ENCODE measurements at regions not wholly inside any gene's neighbourhood (a gene's known extent, or its start where the extent isn't known, plus 50 kb on each side); places are given as distances from the start of the nearest gene placed in this dataset.

DNA sequence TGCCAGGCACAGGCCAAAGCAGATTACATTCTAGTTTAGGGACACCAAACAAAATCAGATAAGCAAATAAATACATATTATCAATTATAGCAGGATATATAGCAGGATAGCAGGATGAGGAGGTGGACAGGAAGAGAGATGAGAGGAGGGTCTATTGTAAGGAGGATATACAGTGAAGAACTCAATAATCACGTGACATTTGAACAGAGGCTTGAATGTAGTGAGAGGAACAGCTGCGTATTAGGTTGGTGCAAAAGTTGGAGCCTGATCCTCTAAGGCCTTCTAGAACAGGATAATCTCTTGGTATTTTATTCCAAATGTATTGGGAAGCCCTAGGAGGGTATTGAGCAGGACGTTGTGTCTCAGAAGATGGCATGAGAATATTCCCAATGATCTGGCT is 136.7 kb downstream of the CYLD start:
- no peak for DNase-seq

DNA sequence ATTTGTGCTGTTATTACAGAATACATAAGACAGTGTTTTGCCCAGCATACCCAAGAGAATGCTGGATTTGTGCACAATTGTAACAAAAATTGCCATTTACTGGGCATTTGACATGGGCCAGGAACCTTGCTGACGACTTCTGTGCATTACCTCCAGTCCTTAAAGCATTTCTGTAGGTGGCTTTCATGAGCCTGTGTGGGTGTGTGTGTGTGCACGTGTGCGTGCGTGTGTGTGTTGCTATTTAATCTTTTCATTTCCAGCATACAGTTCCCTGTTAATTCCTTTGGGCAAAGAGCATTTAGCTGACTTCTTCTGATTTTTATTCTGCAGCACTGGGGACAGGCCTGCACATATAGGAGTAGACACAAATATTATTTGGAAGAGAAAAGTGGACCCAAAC is 134.4 kb downstream of the CYLD start:
- DNase-seq = no peak

DNA sequence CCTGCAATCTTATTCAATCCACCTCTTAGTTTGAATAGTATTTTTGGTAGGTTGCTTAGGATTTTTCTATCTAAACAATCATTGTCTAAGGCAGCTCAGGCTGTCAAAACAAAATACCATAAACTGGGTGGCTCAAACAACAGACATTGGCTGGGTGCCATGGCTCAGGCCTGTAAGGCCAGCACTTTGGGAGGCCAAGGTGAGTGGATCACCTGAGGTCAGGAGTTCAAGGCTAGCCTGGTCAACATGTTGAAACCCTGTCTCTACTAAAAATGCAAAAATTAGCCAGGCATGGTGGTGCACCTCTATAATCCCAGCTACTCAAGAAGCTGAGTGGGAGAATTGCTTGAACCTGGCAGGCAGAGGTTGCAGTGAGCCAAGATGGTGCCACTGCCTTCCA is 126.7 kb downstream of the CYLD start:
- DNase-seq = no peak

DNA sequence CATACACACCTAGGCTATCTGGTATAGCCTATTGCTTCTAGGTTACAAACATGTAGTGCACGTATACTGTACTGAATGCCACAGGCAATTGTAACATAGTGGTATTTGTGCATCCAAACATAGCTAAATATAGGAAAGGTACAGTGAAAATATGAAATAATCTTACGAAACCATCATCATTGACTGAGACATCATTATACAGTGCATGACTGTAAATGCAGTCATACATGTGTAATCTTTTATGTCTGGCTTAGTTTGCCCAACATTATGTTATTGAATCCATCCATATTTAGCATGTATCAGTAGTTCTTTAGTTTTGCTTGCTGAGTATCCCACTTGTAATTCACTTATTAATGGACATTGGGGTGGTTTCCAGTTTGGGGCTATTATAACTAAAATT is 124.9 kb downstream of the CYLD start:
- DNase-seq = no peak

DNA sequence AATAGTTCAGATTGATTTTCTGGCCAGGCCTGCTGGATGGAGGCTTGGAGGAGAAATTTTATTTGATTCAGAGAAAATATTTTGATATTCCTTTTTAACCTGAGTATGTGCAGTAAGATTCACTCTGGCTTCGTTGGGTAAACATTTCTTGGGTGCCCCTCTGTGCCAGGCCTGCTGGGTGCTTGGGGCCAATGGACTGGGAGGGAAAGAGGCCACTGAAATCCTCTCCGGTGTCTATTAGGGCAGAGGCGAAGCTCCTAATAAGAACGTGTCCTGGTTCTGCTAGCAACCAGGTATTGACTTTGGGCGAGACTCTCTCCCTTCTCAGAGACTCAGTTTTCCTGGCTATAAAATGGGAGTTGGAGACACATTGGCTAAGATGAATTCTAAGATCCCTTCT is 122.5 kb downstream of the CYLD start:
- DNase-seq = no peak

DNA sequence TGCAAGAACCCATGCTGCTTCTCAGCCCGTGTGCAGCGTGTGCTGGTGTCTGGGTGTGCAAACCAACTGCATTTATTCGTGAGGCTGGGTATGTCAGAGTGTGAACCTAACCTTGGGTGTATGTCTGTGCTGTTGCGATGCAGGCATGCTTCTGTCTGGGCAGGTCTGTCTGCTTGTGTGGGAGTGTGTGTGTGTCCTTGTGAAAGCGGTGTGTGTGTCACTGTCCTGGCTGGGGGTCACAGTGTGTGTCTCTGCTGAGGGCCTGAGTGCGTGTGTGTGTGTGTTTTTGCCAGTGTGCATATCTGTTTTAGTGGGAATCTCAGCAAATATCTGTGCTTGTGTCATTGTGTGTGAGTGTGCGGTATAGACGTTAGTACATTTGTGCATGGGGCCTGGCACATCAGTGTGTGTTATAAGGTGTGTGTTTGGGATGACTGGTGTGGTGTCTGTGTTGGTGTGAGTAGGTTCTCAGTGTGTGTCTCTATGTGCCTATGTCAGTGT is 121.8 kb downstream of the CYLD start:
- no peak for DNase-seq

DNA sequence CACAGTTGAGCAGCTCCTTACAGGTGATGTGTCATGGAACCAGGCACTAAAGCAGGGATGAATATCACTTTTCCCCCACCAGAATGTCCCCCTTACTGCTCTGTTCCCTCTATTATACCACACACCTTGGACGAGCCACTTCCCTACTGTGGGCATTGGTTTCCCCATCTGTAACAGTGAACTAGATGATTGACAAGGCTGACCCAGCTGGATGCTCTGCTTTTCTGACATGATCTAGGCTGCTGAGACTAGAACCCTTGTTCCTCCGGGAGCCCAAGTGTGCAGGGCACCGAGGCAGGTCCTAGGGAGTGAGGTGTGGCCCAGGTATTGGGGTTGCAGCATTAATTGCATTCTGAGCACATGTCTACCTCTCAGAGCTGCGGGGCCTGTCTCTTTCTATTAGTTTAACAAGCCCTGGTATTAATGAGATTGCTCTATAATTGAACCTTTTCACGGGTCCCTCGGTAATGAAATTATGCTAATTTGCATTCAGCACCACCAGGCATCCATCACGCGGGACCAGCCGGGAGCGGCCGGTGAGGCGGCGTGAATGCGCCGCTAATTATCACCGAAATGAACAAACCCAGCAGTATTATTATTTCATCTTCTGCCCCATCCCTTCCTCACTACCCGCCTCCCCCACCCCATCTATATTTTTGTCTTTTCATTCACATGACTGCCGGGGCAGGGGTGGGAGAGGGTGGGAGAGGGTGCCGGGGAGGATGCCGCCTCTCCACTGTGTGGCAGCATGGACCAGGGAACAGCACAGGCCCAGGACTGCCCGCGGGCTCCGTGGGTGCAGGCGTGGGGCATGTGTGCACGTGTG is 121.1 kb downstream of the CYLD start:
- no peak for DNase-seq

DNA sequence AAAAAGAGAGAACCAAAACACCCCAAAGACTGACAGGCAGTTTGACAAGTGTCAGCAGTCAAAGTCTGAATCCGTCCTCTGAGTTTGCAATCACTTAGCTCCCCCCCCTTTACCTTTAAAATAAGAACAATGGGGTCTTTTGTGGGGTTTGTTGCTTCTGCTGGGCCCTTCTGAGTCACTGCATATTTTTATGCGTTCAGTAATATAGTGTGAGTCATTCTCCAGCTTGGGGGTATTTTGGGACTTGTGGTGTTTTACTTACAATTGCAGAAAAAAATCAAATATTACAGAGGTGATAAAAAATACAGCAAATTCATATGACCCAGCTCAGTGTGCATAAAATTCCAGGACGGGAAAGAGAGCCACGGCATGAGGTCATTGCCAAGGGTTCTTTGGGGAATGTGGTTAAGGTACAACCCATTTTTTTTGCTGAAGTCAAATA is 120.1 kb downstream of the CYLD start:
- DNase-seq = no peak

DNA sequence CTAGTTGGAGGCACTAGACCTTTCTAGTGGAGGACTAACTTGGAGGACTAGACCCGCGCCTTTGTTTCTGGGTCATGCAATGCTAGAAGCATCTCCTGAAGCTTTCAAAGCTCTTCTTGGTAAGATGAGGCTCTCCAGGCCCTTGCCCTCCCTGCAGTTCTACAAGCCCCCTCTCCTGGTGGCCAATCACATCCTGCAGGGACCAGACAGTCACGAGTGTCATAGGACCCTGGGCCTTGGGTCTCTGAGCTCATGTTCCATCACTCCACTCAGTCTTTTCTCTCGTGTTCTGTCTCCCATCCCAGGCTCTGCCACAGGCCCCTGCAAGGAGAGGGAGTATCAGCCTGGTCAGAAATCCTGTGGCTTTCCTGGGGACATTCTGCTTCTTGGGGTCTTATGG is 119.6 kb downstream of the CYLD start:
- no peak for DNase-seq

DNA sequence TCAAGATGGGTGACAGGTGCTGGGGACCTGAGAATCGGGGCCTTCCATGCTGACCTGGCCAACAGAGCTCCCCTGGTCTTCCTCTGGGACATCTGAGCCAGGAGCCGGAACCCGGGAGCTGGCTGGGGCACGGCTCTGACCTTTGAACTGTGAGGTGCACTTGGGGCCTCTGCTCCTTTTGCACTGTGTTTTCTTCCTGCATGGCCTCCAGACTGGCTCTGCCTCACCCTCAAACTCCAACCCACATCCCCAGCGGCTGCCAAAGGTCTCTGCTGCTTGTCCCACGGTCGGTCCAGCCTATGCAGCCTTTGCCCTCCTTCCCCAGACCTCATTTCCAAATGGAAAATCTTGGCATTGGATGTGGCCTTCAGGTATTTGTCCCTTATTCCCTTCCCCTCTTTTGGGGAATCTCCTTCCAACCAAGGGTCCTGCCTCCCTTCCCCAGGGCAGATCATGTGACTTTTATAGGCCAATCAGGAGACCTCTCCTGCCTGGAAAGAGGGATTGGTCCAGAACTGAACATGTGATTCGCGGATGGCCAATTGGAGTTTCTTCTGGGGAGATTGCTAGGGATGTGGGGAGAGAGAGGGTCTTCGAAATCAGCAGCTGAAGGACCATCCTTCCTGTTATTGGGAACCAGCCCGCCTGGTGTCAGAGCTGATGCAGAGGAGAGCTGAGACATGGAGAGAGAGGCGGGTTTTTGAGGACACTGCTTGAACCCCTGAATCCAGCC is 117.9 kb downstream of the CYLD start:
- DNase-seq = no peak

DNA sequence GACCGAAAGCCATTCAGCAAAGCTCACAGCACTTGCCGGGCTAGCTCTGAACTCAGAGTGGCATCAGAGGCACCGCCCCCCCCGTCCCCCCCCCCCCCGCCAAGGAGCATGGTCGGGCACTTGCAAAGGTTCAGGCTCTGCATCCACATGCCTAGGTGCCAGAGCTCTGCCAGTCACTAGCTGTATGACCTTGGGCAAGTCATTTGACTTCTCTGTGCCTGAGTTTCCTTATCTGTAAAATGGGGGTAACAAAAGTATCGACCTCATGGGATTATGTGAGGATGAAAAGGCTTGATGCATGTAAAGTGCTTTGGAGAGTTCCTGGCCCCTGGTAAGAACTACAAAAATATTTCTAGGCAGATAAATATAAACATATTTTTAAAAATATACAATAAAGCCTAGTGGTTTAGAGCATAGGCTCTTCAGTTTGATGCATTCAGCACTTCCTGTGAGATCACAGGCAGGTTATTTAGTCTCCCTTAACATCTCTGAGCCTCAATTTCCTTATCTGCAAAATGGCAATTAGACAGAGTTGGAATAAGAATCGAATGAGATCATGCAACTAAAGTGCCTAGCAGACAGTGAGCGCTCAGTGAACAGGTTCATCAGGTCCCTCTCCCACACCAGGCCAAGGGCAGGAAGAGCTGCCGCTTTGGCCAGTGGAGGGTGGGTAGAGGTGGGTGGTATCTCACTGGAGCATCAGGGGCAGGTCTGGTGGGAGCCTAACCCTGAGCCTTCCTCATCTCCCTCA is 117.2 kb downstream of the CYLD start:
- DNase-seq = no peak

DNA sequence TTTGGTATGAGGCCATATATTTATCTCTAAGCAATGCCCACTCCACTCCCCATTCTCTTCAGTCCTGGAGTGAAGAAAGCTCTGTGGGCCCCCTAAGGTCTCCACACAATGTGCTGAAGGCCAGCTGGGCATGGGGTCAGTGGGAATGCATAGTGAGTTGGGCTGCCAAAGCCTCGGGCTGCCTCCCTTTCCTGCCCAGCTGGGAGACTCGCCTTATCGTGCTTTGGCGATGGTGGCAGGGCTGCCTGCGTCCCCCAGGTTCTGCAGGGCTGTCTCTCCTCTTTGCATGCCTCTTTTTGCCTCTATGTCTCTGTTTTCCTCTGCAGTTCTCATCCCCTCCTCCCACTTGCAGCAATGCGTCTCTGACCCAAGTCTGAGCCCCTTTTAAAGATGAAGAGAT is 116.5 kb downstream of the CYLD start:
- no peak for DNase-seq

DNA sequence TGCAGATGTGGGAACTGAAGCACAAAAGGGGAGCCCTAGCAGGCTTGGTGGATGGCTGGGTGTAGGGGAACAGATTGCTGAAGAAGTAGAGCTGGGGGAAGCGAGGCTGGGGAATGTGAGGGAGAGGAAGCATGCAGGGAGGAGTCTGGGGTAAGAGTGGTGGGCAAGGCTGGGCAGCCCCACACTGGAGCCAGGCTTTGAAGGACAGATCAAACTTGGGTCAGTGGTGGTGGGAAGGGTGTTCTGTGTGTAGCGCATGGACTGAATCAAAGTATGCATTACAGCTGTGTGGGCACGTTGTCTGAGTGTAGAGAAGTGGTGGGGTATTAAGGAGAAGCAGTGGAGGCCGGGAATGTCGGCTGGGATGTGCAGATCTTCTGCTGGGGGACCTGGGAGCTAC is 116.0 kb downstream of the CYLD start:
- DNase-seq = no peak

DNA sequence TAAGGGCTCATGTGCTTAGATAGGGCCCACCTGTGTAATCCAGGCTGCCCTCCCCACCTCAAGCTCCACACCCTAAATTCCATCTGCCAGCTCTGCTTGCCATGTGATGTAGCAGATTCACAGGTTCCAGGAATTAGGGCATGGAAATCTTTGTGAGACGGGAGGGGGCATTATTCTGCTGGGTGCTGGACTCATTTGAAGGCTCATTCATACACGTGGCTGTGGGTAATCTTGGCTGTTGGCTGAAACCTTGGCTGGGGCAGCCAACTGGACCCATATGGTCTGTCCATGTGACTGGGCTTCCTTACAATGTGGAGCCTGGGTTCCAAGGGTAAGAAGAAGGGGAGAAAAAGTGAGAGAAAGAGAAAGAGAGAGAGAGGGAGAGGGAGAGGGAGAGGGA is 115.1 kb downstream of the CYLD start:
- DNase-seq = no peak

DNA sequence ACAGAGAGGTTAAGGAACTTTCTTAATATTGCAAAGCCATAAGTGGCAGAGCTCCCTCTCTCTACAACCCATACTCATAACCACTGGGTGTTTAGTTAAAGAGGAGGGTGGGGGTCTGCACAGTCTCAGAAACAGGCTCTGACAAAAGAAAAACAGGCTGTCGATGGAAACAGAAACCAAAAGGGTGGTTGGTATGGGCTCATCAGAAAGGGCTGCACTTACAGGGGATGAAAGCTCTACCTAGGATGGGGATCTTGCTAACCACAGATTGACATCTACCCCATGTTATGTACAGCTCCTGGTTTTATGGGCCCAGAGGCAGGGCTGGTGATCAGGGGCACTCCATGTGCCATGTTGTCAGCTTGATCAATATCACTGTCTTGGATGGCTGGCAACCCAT is 111.4 kb downstream of the CYLD start:
- DNase-seq = no peak

Data from left kidney (tissue), 1 donor.